Activated CD4-positive, alpha-beta T cell treated with anti-CD3 and anti-CD28 coated beads, Interleukin-2, amount 50 U/mL, for 4 hours (primary cell): ENCODE measurements at regions not wholly inside any gene's neighbourhood (a gene's known extent, or its start where the extent isn't known, plus 50 kb on each side); places are given as distances from the start of the nearest gene placed in this dataset.
"Not testable (repeated sequence)": the region's sequence is repeated elsewhere in the genome, so short reads cannot be mapped to it uniquely, and the experiment has no call there.

ENCODE experiments used
- DNase-seq, 2 experiments: peaks; one replicate each; pipeline ENCODE4 v3.0.0-alpha.2; 2020

- no peak for DNase-seq
These were observed 407.3 kb upstream of the CBLB start for GRCh38 chr3:106276151-106276550.

GRCh38 chr3:106276755-106277612 lies 408.2 kb upstream of the CBLB start:
- no peak for DNase-seq

- DNase-seq = no peak
These were observed 408.9 kb upstream of the CBLB start for GRCh38 chr3:106277731-106278130.

GRCh38 chr3:106281221-106281620 lies 412.4 kb upstream of the CBLB start:
- DNase-seq = no peak

- no peak for DNase-seq
These were observed 414.1 kb upstream of the CBLB start for GRCh38 chr3:106282943-106283342.

- DNase-seq = no peak
These were observed 420.0 kb upstream of the CBLB start for GRCh38 chr3:106288781-106289180.

GRCh38 chr3:106290304-106290997 lies 421.6 kb upstream of the CBLB start:
- DNase-seq = no peak

GRCh38 chr3:106293161-106293560 lies 424.3 kb upstream of the CBLB start:
- DNase-seq = no peak

GRCh38 chr3:106294121-106294520 lies 425.3 kb upstream of the CBLB start:
- DNase-seq = no peak

- DNase-seq = no peak
These were observed 427.2 kb upstream of the CBLB start for GRCh38 chr3:106296062-106296461.

GRCh38 chr3:106299300-106300098 lies 430.7 kb upstream of the CBLB start:
- DNase-seq = no peak

- no peak for DNase-seq
These were observed 433.8 kb upstream of the CBLB start for GRCh38 chr3:106302451-106303221.

GRCh38 chr3:106303766-106304165 lies 435.0 kb upstream of the CBLB start:
- no peak for DNase-seq

- no peak for DNase-seq
These were observed 436.3 kb upstream of the CBLB start for GRCh38 chr3:106305127-106305526.

- no peak for DNase-seq
These were observed 437.1 kb upstream of the CBLB start for GRCh38 chr3:106305882-106306435.

- no peak for DNase-seq
These were observed 440.5 kb upstream of the CBLB start for GRCh38 chr3:106309274-106309673.

- not testable (repeated sequence) for DNase-seq
These were observed 441.0 kb upstream of the CBLB start for GRCh38 chr3:106309798-106310197.

GRCh38 chr3:106317141-106318055 lies 448.6 kb upstream of the CBLB start:
- DNase-seq = no peak

- DNase-seq = not testable (repeated sequence)
These were observed 452.6 kb upstream of the CBLB start for GRCh38 chr3:106321438-106321837.

GRCh38 chr3:106323586-106323985 lies 454.8 kb upstream of the CBLB start:
- no peak for DNase-seq
